ENCODE measurements at regions not wholly inside any gene's neighbourhood (a gene's known extent, or its start where the extent isn't known, plus 50 kb on each side); places are given as distances from the start of the nearest gene placed in this dataset.

DNA sequence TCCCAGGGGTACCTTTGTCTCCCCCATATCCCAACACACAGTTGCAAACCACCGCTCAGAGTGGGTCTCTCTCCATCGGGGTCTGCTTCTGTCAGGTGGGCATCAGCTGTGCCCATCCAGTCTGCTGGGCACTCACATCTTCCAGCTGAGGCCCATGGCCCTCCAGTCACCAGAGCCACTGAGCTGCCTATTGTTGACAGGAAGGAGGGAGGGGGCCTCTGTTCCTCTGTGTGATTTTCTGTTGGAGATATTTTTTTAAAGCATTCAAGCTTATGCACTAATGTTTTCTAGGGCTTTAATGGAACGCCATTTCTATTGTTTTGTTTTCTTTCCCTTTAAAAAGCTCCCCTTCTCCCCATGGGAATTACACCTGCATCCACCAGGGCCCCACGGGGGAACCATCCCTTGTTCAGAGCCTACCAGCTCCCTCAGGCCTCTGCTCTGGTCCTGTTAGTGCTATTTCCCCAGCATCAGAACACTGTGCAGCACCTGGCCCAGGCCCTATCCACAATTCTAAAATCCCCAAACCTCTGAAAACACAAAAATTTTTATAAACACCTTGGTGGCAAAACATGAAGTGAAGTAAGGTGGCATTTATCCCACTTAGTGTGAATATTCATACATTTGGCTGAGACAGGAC lies 326.2 kb downstream of the CD83 start:
- peaks cover 41% of the 10 kb centered on the region for H3K27me3 Mint-ChIP-seq (ENCODE audit: low read depth)
- H3K9me3 Mint-ChIP-seq = no peaks in the 10 kb centered on the region
- no peak for TF ChIP-seq CTCF (conservative IDR thresholded peaks at IDR 0.05)
- no peak for DNase-seq (ENCODE audit: low read depth, low spot score)
- no peak overlapping the region for H3K27ac Mint-ChIP-seq (ENCODE audit: unreplicated experiment)
- H3K4me1 Mint-ChIP-seq = peaks cover 33% of the 10 kb centered on the region
- no peaks in the 10 kb centered on the region for H3K36me3 Mint-ChIP-seq (ENCODE audit: low read depth)
- no peak overlapping the region for H3K4me3 Mint-ChIP-seq

GRCh38 chr6:14444295-14444972 lies 326.9 kb downstream of the CD83 start:
- no peak for TF ChIP-seq CTCF (conservative IDR thresholded peaks at IDR 0.05)
- Mint-ChIP-seq H3K27me3 (ENCODE audit: low read depth) (peaks cover 38% of the 10 kb centered on the region), H3K4me3 (no peak overlapping the region), H3K9me3 (no peaks in the 10 kb centered on the region), H3K4me1 (peaks cover 31% of the 10 kb centered on the region), H3K36me3 (ENCODE audit: low read depth) (no peaks in the 10 kb centered on the region), H3K27ac (ENCODE audit: unreplicated experiment) (no peak overlapping the region)
- no peak for DNase-seq (ENCODE audit: low read depth, low spot score)

GRCh38 chr6:14447240-14447639 lies 329.7 kb downstream of the CD83 start:
- TF ChIP-seq CTCF (conservative IDR thresholded peaks at IDR 0.05) = no peak
- Mint-ChIP-seq H3K4me3 (no peak overlapping the region), H3K4me1 (peaks cover 20% of the 10 kb centered on the region), H3K9me3 (no peaks in the 10 kb centered on the region), H3K27ac (ENCODE audit: unreplicated experiment) (no peak overlapping the region), H3K36me3 (ENCODE audit: low read depth) (no peaks in the 10 kb centered on the region), H3K27me3 (ENCODE audit: low read depth) (peaks cover 47% of the 10 kb centered on the region)
- DNase-seq (ENCODE audit: low read depth, low spot score) = no peak

DNA sequence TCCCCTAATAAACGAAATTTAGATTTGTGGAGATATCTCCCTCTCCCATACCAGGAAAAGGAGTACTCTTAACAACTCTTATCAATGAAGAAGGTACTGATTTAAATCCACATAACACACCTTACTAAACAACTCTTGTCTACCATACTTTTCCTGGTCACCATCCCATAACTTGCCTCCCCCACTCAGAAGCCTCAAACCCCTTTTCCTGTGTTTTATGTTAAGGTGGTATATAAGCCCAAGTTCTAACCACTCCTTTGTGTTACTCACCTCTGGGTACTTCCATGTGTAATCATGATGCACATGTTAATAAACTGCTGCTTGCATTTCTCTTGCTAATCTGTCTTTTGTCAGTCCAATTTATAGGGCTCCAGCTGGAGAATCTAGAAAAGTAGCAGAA lies 330.7 kb downstream of the CD83 start:
- H3K4me3 Mint-ChIP-seq = no peak overlapping the region
- no peak for DNase-seq (ENCODE audit: low read depth, low spot score)
- H3K27me3 Mint-ChIP-seq (ENCODE audit: low read depth) = peaks cover 50% of the 10 kb centered on the region
- peaks cover 18% of the 10 kb centered on the region for H3K4me1 Mint-ChIP-seq
- H3K9me3 Mint-ChIP-seq = no peaks in the 10 kb centered on the region
- H3K27ac Mint-ChIP-seq (ENCODE audit: unreplicated experiment) = no peak overlapping the region
- no peaks in the 10 kb centered on the region for H3K36me3 Mint-ChIP-seq (ENCODE audit: low read depth)
- TF ChIP-seq CTCF (conservative IDR thresholded peaks at IDR 0.05) = no peak

DNA sequence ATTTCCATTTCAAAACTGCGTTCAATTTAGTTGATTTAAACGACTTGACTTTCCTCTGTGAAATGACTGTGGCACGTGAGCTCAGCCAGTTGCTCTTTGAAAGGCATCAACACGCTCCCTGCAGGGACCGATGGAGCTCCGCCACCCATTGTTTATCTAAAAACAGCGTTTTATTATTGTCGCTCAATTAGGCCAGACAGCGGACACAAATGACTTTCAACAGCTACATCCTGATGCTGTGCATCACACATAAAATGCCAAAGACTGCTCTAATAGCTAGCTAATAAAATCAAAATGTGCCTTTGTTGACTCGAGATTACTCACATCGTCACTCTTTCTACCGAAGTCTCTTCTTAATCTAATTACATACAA lies 332.5 kb downstream of the CD83 start:
- H3K9me3 Mint-ChIP-seq = no peaks in the 10 kb centered on the region
- no peak for TF ChIP-seq CTCF (conservative IDR thresholded peaks at IDR 0.05)
- DNase-seq (ENCODE audit: low read depth, low spot score) = no peak
- H3K36me3 Mint-ChIP-seq (ENCODE audit: low read depth) = no peaks in the 10 kb centered on the region
- peaks cover 51% of the 10 kb centered on the region for H3K27me3 Mint-ChIP-seq (ENCODE audit: low read depth)
- peak overlapping the region; percentile 21 for H3K4me3 Mint-ChIP-seq
- peaks cover 18% of the 10 kb centered on the region for H3K4me1 Mint-ChIP-seq
- no peak overlapping the region for H3K27ac Mint-ChIP-seq (ENCODE audit: unreplicated experiment)
